ENCODE measurements at regions not wholly inside any gene's neighbourhood (a gene's known extent, or its start where the extent isn't known, plus 50 kb on each side); places are given as distances from the start of the nearest gene placed in this dataset.

GRCh38 chr4:1516261-1516660, 110.0 kb upstream of the NKX1-1 start:
- no peak overlapping the region for H3K4me3 ChIP-seq
- 60 to 69% methylated on average over 10 of the region's 10 CpGs for WGBS, 2 donors
- no peak for TF ChIP-seq CTCF (IDR thresholded peaks at IDR 0.05; ENCODE audit: control extremely low read depth, extremely low read depth)
- H3K36me3 ChIP-seq (ENCODE audit: control insufficient read depth in 4 of 4, insufficient read depth in 4 of 4, low read length in 4 of 4) = no peaks in the 10 kb centered on the region
- peaks cover 4 to 24% (median 19%) of the 10 kb centered on the region in 3 donors for H3K27me3 ChIP-seq (ENCODE audit: control insufficient read depth in 3 of 3, insufficient read depth in 3 of 3, low read length in 2 of 3)
- ATAC-seq (ENCODE audit: insufficient read depth, low FRiP score) = no peak
- no peak overlapping the region for H3K27ac ChIP-seq (ENCODE audit: low read depth in 1 of 2, low read length in 1 of 2)
- H3K9ac ChIP-seq (ENCODE audit: insufficient read depth in 1 of 2, low read length in 2 of 2) = no peak overlapping the region
- no peak for DNase-seq
- peaks cover 0 to 9% (median 0%) of the 10 kb centered on the region in 4 donors for H3K9me3 ChIP-seq (ENCODE audit: control insufficient read depth in 4 of 4, insufficient read depth in 3 of 4, low read length in 3 of 4)
- no peaks in the 10 kb centered on the region for H3K4me1 ChIP-seq (ENCODE audit: control insufficient read depth in 5 of 5, insufficient read depth in 5 of 5, low read length in 5 of 5)

GRCh38 chr4:1515763-1516162, 109.5 kb upstream of the NKX1-1 start:
- ATAC-seq (ENCODE audit: insufficient read depth, low FRiP score) = no peak
- TF ChIP-seq CTCF (IDR thresholded peaks at IDR 0.05; ENCODE audit: control extremely low read depth, extremely low read depth) = no peak
- Histone ChIP-seq H3K4me3 (no peak overlapping the region), H3K4me1 (ENCODE audit: control insufficient read depth in 5 of 5, insufficient read depth in 5 of 5, low read length in 5 of 5) (no peaks in the 10 kb centered on the region), H3K9ac (ENCODE audit: insufficient read depth in 1 of 2, low read length in 2 of 2) (no peak overlapping the region), H3K9me3 (ENCODE audit: control insufficient read depth in 4 of 4, insufficient read depth in 3 of 4, low read length in 3 of 4) (peaks cover 0 to 9% (median 0%) of the 10 kb centered on the region in 4 donors), H3K27ac (ENCODE audit: low read depth in 1 of 2, low read length in 1 of 2) (no peak overlapping the region), H3K36me3 (ENCODE audit: control insufficient read depth in 4 of 4, insufficient read depth in 4 of 4, low read length in 4 of 4) (no peaks in the 10 kb centered on the region), H3K27me3 (ENCODE audit: control insufficient read depth in 3 of 3, insufficient read depth in 3 of 3, low read length in 2 of 3) (peaks cover 4 to 24% (median 19%) of the 10 kb centered on the region in 3 donors)
- WGBS, 2 donors = 83 to 84% methylated on average over 5 of the region's 5 CpGs
- no peak for DNase-seq

GRCh38 chr4:1515156-1515555, 108.9 kb upstream of the NKX1-1 start:
- no peak for DNase-seq
- Histone ChIP-seq H3K4me3 (no peak overlapping the region), H3K27me3 (ENCODE audit: control insufficient read depth in 3 of 3, insufficient read depth in 3 of 3, low read length in 2 of 3) (peaks cover 4 to 27% (median 19%) of the 10 kb centered on the region in 3 donors), H3K9me3 (ENCODE audit: control insufficient read depth in 4 of 4, insufficient read depth in 3 of 4, low read length in 3 of 4) (peaks cover 0 to 9% (median 0%) of the 10 kb centered on the region in 4 donors), H3K4me1 (ENCODE audit: control insufficient read depth in 5 of 5, insufficient read depth in 5 of 5, low read length in 5 of 5) (no peaks in the 10 kb centered on the region), H3K27ac (ENCODE audit: low read depth in 1 of 2, low read length in 1 of 2) (no peak overlapping the region), H3K36me3 (ENCODE audit: control insufficient read depth in 4 of 4, insufficient read depth in 4 of 4, low read length in 4 of 4) (no peaks in the 10 kb centered on the region), H3K9ac (ENCODE audit: insufficient read depth in 1 of 2, low read length in 2 of 2) (no peak overlapping the region)
- no peak for TF ChIP-seq CTCF (IDR thresholded peaks at IDR 0.05; ENCODE audit: control extremely low read depth, extremely low read depth)
- no peak for ATAC-seq (ENCODE audit: insufficient read depth, low FRiP score)

- whole genome bisulfite sequencing, 2 donors = 74 to 95% methylated on average over 3 of the region's 3 CpGs
- peaks cover 4 to 29% (median 22%) of the 10 kb centered on the region in 3 donors for H3K27me3 ChIP-seq (ENCODE audit: control insufficient read depth in 3 of 3, insufficient read depth in 3 of 3, low read length in 2 of 3)
These were observed 108.4 kb upstream of the NKX1-1 start for GRCh38 chr4:1514612-1515011.

More at GRCh38 chr4:1514612-1515011, 108.4 kb upstream of the NKX1-1 start:
- Histone ChIP-seq H3K9ac (ENCODE audit: insufficient read depth in 1 of 2, low read length in 2 of 2) (no peak overlapping the region), H3K4me1 (ENCODE audit: control insufficient read depth in 5 of 5, insufficient read depth in 5 of 5, low read length in 5 of 5) (no peaks in the 10 kb centered on the region), H3K4me3 (no peak overlapping the region), H3K9me3 (ENCODE audit: control insufficient read depth in 4 of 4, insufficient read depth in 3 of 4, low read length in 3 of 4) (peaks cover 0 to 9% (median 0%) of the 10 kb centered on the region in 4 donors), H3K27ac (ENCODE audit: low read depth in 1 of 2, low read length in 1 of 2) (no peak overlapping the region), H3K36me3 (ENCODE audit: control insufficient read depth in 4 of 4, insufficient read depth in 4 of 4, low read length in 4 of 4) (no peaks in the 10 kb centered on the region)
- DNase-seq (no peak), ATAC-seq (ENCODE audit: insufficient read depth, low FRiP score) (no peak)
- no peak for TF ChIP-seq CTCF (IDR thresholded peaks at IDR 0.05; ENCODE audit: control extremely low read depth, extremely low read depth)
